GM21786 (cell line): ENCODE measurements at regions not wholly inside any gene's neighbourhood (a gene's known extent, or its start where the extent isn't known, plus 50 kb on each side); places are given as distances from the start of the nearest gene placed in this dataset.

Experiments
- ATAC-seq: cut with Tn5 transposase; IDR thresholded peaks from one replicate; pipeline ENCODE4 v1.9.1; 2021; ENCODE audit not compliant: unreplicated experiment

- no peak for ATAC-seq
Observed at GRCh38 chrX:147405764-147406163, 506.0 kb upstream of the FMR1 start.

GRCh38 chrX:147403040-147403439 is 508.7 kb upstream of the FMR1 start:
- no peak for ATAC-seq

- ATAC-seq, result no peak
Observed at GRCh38 chrX:147378767-147379166, 533.0 kb upstream of the FMR1 start.

- ATAC-seq, result peak; percentile 53
Observed at GRCh38 chrX:147377728-147378127, 534.0 kb upstream of the FMR1 start.

GRCh38 chrX:147376601-147377422 is 534.9 kb upstream of the FMR1 start:
- no peak for ATAC-seq

DNA sequence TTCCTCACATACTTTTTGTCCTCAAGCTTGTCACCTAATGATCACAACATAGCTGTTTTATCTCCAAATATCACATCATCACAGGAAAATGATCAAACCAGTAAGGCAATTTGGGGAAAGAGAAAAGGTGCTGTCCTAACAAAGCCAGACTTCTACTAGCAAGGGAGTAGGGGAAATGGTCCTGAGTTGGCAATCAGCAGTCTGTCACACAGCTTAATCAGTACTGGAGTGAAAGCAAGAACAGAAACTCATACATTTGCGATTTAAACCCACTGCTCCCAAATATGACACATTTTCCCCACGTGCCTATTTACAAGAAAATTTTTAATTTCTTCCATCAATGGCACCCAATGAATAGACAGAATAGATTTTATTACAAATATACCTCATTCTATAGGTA is 546.8 kb upstream of the FMR1 start:
- no peak for ATAC-seq

- no peak for ATAC-seq
Observed at GRCh38 chrX:147351644-147352043, 537.1 kb upstream of the CXorf51A start.

GRCh38 chrX:147343467-147343866 is 528.9 kb upstream of the CXorf51A start:
- ATAC-seq, result no peak

- ATAC-seq, result no peak
Observed at GRCh38 chrX:147342197-147342596, 527.7 kb upstream of the CXorf51A start.

DNA sequence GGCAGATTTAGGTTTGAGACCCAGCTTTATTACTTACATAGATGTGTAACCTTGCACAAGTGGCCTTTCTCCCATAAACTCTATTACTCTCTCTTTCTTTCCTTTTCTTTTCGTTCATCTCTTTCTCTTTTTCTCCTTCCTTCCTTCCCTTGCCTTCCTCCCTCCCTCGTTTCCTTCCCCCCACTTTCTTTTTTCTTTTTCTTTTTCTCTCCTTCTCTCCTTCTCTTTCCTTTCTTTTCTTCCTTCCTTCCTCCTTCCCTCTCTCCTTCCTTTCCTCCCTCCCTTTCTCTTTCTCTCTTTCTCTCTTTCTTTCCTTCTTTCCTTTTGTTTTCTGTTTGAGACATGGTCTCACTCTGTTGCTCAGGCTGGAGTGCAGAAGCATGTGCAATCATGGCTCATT is 526.4 kb upstream of the CXorf51A start:
- ATAC-seq, result no peak

DNA sequence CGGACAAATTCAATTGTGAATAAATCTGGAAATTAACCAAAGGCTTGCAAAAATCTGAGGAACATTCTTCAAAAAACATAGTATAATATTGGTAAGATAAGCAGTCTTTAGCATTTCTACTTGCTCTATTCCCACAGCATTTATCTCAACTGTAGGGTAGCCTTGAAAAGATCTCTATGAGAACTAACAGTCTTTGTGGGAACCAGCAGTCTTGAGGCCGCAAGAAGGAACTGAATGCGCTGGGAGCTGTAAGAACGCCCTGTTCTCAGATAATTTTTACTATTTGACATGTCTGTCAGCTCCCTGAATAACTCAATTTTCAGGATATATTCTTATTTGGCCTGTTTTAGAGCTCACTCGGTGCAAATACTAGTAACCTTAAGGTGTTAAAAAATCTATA is 519.3 kb upstream of the CXorf51A start:
- ATAC-seq, result no peak

GRCh38 chrX:147322496-147322895 is 508.0 kb upstream of the CXorf51A start:
- ATAC-seq, result no peak

DNA sequence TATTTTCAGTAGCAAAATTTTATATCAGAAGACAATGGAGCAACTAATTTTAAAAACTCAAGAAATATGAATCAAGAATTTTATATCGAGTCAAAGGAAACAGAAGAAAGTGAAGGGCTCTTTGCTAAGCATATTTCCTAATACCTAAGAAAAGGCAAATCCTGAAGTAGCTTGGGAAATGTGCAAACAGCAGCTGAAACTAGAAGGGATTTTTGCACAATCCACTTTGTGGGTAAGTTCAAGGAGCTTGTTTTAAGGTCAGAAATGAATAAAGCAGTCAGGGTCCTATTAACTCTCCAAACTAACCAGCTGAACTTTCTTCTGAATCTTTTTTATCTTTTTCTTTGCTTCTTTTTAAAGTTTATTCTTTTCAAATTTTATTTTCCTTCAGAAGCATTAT is 500.9 kb upstream of the CXorf51A start:
- no peak for ATAC-seq
